DND-41 (cell line): ENCODE measurements at regions not wholly inside any gene's neighbourhood (a gene's known extent, or its start where the extent isn't known, plus 50 kb on each side); places are given as distances from the start of the nearest gene placed in this dataset.

Source experiments
- EZH2 ChIP-seq: IDR thresholded peaks from 3 replicates; pipeline ENCODE4 v1.6.1; 2012; ENCODE audit warnings: borderline replicate concordance, low read depth, mild to moderate bottlenecking, moderate library complexity, low read length, inconsistent platforms; ENCODE audit not compliant: severe bottlenecking
- TF ChIP-seq, protein P1 (sequence below): IDR thresholded peaks from 2 replicates; pipeline ENCODE4 v1.5.1; 2012; ENCODE audit warnings: borderline replicate concordance, low read length, moderate library complexity, mild to moderate bottlenecking; ENCODE audit not compliant: poor library complexity, severe bottlenecking; ENCODE audit errors: extremely low read depth

DNA sequence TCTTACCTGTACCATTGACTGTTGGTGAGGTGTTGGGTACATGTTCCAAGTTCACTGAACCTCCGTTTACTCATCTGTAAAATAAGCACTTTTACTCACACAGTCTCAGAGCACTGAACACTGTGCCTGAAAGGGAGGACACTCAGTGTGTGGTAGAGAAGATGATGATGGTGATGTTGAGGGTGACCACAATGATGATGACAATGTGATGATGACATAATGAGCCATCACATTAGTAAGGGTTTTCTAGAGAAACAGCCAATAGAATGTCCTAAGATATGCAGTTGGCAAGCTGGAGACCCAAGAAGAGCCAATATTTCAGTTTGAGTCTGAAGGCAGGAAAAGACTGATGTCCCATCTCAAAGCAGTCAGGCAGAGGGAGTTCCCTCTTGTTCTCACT, 315.4 kb upstream of the IGFBP7 start:
- TF ChIP-seq, protein P1, sequence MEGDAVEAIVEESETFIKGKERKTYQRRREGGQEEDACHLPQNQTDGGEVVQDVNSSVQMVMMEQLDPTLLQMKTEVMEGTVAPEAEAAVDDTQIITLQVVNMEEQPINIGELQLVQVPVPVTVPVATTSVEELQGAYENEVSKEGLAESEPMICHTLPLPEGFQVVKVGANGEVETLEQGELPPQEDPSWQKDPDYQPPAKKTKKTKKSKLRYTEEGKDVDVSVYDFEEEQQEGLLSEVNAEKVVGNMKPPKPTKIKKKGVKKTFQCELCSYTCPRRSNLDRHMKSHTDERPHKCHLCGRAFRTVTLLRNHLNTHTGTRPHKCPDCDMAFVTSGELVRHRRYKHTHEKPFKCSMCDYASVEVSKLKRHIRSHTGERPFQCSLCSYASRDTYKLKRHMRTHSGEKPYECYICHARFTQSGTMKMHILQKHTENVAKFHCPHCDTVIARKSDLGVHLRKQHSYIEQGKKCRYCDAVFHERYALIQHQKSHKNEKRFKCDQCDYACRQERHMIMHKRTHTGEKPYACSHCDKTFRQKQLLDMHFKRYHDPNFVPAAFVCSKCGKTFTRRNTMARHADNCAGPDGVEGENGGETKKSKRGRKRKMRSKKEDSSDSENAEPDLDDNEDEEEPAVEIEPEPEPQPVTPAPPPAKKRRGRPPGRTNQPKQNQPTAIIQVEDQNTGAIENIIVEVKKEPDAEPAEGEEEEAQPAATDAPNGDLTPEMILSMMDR: no peak
- no peak for TF ChIP-seq EZH2
